Spinal cord (tissue), 9 donors: ENCODE measurements at regions not wholly inside any gene's neighbourhood (a gene's known extent, or its start where the extent isn't known, plus 50 kb on each side); places are given as distances from the start of the nearest gene placed in this dataset.
"Not testable (repeated sequence)": the region's sequence is repeated elsewhere in the genome, so short reads cannot be mapped to it uniquely, and the experiment has no call there.

ENCODE experiments used
- DNase-seq, 6 donors: peaks; one replicate each; pipeline versions ENCODE4 v3.0.0 to v3.0.0-alpha.2; 2013 to 2015; ENCODE audit warnings: low spot score in 6 of 6, low read depth in 4 of 6
- H3K27ac ChIP-seq: one replicate; pipeline ENCODE4 v1.5.1; 2013; ENCODE audit warnings: low read depth, low read length, control low read depth
- H3K27me3 ChIP-seq: one replicate; pipeline ENCODE4 v1.6.1; 2013; ENCODE audit warnings: low read length; ENCODE audit not compliant: control insufficient read depth, insufficient read depth
- H3K36me3 ChIP-seq: one replicate; pipeline ENCODE4 v1.6.1; 2013; ENCODE audit warnings: low read length; ENCODE audit not compliant: control insufficient read depth, insufficient read depth
- H3K4me1 ChIP-seq: one replicate; pipeline ENCODE4 v1.6.1; 2013; ENCODE audit warnings: low read length; ENCODE audit not compliant: control insufficient read depth, insufficient read depth
- H3K4me3 ChIP-seq: one replicate; pipeline ENCODE4 v1.5.1; 2013; ENCODE audit warnings: low read depth, low read length, control low read depth
- H3K9me3 ChIP-seq: one replicate; pipeline ENCODE4 v1.6.1; 2013; ENCODE audit warnings: low read length; ENCODE audit not compliant: control insufficient read depth, insufficient read depth
- WGBS: methylation state at CpG from one replicate; pipeline ENCODE4 v1.1.5; 2013; ENCODE audit warnings: missing lambda C conversion rate; ENCODE audit not compliant: insufficient coverage; 5-methylcytosine and 5-hydroxymethylcytosine counted together
- donor health status: healthy.

DNA sequence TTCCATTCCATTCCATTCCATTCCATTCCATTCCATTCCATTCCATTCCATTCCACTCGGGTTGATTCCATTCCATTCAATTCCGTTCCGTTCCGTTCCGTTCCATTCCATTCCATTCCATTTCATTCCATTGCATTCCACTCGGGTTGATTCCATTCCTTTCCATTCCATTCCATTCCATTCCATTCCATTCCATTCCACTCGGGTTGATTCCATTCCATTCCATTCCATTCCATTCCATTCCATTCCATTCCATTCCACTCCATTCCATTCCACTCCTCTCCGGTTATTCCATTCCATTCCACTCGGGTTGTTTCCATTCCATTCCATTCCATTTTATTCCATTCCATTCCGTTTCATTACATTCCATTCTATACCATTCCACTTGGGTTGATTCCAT is 151.0 kb downstream of the CWH43 start:
- not testable (repeated sequence) for H3K4me1 ChIP-seq, H3K27ac ChIP-seq, H3K27me3 ChIP-seq, H3K36me3 ChIP-seq, H3K9me3 ChIP-seq, H3K4me3 ChIP-seq, DNase-seq
- 75% methylated on average over 1 of the region's 10 CpGs for WGBS

DNA sequence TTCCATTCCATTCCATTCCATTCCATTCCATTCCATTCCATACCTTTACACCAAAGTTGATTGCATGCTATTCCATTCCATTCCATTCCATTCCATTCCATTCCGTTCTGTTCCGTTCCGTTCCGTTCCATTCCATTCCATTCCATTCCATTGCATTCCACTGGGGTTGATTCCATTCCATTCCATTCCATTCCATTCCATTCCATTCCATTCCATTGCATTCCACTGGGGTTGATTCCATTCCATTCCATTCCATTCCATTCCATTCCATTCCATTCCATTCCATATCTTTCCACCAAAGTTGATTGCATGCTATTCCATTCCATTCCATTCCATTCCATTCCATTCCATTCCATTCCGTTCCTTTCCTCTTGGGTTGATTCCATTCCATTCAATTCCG is 151.9 kb downstream of the CWH43 start:
- H3K27me3 ChIP-seq, H3K4me3 ChIP-seq, H3K9me3 ChIP-seq, H3K4me1 ChIP-seq, H3K27ac ChIP-seq, H3K36me3 ChIP-seq, DNase-seq: not testable (repeated sequence)
- 75% methylated on average over 4 of the region's 6 CpGs for WGBS

DNA sequence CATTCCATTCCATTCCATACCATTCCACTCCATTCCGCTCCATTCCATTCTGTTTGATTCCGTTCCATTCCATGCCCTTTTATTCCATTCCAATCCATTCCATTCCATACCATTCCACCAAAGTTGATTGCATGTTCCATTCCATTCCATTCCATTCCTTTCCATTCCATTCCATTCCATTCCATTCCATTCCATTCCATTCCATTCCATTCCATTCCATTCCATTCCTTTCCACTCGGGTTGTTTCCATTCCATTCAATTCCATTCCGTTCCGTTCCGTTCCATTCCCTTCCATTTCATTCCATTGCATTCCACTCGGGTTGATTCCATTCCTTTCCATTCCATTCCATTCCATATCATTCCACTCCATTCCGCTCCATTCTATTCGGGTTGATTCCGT is 152.7 kb downstream of the CWH43 start:
- no CpG with 5 or more reads among the region's 10 CpGs for WGBS
- H3K9me3 ChIP-seq, H3K27ac ChIP-seq, H3K4me1 ChIP-seq, DNase-seq, H3K27me3 ChIP-seq, H3K4me3 ChIP-seq, H3K36me3 ChIP-seq: not testable (repeated sequence)

DNA sequence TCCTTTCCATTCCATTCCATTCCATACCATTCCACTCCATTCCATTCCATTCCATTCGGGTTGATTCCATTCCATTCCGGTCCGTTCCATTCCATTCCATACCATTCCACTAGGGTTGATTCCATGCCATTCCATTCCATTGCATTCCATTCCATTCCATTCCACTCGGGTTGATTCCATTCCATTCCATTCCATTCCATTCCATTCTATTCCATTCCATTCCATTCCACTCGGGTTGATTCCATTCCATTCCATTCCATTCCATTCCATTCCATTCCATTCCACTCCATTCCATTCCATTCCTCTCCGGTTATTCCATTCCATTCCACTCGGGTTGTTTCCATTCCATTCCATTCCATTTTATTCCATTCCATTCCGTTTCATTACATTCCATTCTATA is 153.4 kb downstream of the CWH43 start:
- not testable (repeated sequence) for H3K27me3 ChIP-seq, H3K9me3 ChIP-seq, H3K4me1 ChIP-seq, H3K27ac ChIP-seq, H3K36me3 ChIP-seq, H3K4me3 ChIP-seq, DNase-seq
- 68% methylated on average over 3 of the region's 8 CpGs for WGBS

DNA sequence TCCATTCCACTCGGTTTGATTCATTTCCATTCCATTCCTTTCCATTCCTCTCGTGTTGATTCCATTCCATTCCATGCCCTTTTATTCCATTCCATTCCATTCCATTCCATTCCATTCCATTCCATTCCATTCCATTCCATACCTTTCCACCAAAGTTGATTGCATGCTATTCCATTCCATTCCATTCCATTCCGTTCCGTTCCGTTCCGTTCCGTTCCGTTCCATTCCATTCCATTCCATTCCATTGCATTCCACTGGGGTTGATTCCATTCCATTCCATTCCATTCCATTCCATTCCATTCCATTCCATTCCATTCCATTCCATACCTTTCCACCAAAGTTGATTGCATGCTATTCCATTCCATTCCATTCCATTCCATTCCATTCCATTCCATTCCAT is 154.3 kb downstream of the CWH43 start:
- not testable (repeated sequence) for H3K9me3 ChIP-seq, H3K36me3 ChIP-seq, DNase-seq, H3K27ac ChIP-seq, H3K4me1 ChIP-seq, H3K4me3 ChIP-seq, H3K27me3 ChIP-seq
- no CpG with 5 or more reads among the region's 8 CpGs for WGBS

DNA sequence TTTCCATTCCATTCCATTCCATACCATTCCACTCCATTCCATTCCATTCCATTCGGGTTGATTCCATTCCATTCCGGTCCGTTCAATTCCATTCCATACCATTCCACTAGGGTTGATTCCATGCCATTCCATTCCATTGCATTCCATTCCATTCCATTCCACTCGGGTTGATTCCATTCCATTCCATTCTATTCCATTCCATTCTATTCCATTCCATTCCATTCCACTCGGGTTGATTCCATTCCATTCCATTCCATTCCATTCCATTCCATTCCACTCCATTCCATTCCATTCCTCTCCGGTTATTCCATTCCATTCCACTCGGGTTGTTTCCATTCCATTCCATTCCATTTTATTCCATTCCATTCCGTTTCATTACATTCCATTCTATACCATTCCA is 155.9 kb downstream of the CWH43 start:
- H3K9me3 ChIP-seq, DNase-seq: not testable (repeated sequence)
- WGBS = 95% methylated on average over 4 of the region's 8 CpGs

DNA sequence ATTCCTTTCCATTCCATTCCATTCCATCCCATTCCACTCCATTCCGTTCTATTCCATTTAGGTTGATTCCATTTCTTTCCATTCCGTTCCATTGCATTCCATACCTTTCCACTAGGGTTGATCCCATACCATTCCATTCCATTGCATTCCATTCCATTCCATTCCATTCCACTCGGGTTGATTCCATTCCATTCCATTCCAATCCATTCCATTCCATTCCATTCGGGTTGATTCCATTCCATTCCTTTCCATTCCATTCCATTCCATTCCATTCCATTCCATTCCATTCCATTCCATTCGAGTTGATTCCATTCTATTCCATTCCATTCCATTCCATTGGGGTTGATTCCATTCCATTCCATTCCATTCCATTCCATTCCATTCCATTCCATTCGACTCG is 161.1 kb downstream of the CWH43 start:
- H3K27ac ChIP-seq, H3K4me1 ChIP-seq, H3K36me3 ChIP-seq, H3K4me3 ChIP-seq, H3K27me3 ChIP-seq, DNase-seq: not testable (repeated sequence)
- H3K9me3 ChIP-seq = peaks cover 15% of the 10 kb centered on the region
- 64% methylated on average over 7 of the region's 7 CpGs for WGBS

More for the DNA sequence above, 155.9 kb downstream of the CWH43 start:
- H3K36me3 ChIP-seq, H3K4me1 ChIP-seq, H3K27ac ChIP-seq, H3K4me3 ChIP-seq, H3K27me3 ChIP-seq: not testable (repeated sequence)

DNA sequence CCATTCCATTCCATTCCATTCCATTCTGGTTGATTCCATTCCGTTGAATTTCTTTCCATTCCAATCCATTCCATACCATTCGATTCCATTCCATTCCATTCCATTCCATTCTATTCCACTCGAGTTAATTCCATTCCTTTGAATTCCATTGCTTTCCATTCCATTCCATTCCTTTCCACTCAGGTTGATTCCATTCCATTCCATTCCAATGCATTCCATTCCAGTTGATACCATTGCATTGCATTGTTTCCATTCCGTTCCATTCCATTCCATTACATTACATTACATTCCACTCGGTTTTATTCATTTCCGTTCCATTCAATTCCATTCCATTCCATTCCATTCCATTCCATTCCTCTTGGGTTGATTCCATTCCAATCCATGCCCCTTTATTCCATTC is 161.5 kb downstream of the CWH43 start:
- not testable (repeated sequence) for H3K36me3 ChIP-seq, H3K4me1 ChIP-seq, H3K4me3 ChIP-seq, DNase-seq, H3K27ac ChIP-seq, H3K27me3 ChIP-seq
- 75% methylated on average over 6 of the region's 6 CpGs for WGBS
- H3K9me3 ChIP-seq = peaks cover 15% of the 10 kb centered on the region

DNA sequence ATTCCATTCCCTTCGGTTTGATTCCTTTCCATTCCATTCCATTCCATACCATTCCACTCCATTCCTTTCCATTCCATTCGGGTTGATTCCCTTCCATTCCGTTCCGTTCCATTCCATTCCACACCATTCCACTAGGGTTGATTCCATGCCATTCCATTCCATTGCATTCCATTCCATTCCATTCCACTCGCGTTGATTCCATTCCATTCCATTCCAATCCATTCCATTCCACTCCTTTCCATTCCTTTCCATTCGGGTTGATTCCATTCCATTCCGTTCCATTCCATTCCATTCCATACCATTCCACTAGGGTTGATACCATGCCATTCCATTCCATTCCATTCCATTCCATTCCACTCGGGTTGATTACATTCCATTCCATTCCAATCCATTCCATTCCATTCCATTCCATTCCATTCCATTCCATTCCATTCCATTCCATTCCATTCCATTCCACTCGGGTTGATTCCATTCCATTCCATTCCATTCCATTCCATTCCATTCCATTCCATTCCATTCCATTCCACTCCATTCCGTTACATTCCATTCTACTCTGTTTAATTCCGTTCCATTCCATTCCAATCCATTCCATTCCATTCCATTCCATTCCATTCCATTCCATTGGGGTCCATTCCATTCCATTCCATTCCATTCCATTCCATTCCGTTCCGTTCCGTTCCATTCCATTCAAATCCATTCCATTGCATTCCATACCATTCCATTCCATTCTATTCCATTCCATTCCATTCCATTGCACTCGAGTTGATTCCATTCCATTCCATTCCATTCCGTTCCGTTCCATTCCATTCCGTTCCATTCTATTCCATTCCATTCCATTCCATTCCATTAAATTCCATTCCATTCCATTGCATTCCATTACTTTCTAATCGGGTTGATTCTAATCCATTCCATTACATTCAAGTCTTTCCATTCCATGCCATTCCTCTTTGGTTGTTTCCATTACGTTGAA is 163.2 kb downstream of the CWH43 start:
- peak; percentile 56 to 93 (median 76) for DNase-seq

DNA sequence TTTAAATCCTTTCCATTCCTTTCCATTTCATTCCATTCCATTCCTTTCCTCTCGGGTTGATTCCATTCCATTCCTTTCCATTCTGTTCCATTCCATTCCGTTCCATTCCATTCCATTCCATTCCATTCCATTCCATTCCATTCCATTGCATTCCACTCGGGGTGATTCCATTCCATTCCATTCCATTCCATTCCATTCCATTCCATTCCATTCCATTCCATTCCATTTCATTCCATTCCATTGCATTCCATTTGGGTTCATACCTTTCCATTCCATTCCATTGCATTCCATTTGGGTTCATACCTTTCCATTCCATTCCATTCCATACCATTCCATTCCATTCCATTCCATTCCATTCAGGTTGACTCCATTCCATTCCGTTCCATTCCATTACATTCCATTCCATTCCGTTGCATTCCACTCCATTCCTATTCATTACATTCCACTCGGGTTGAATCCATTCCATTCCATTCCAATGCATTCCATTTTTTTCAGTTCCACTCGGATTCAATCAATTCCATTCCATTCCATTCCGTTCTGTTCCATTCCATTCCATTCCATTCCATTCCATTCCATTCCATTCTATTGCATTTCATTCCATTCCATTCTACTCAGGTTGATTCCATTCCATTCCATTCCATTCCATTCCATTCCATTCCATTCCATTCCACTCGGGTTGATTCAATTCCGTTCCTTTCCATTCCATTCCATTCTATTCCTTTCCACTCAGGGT is 164.4 kb downstream of the CWH43 start:
- not testable (repeated sequence) for H3K27ac ChIP-seq, H3K4me1 ChIP-seq, H3K4me3 ChIP-seq, H3K27me3 ChIP-seq, H3K36me3 ChIP-seq
- peaks cover 20% of the 10 kb centered on the region for H3K9me3 ChIP-seq
- WGBS = 62% methylated on average over 10 of the region's 10 CpGs
- DNase-seq = peak in 1 of 6 donors; percentile 6

More for the DNA sequence above, 163.2 kb downstream of the CWH43 start:
- H3K27me3 ChIP-seq, H3K36me3 ChIP-seq, H3K27ac ChIP-seq, H3K4me3 ChIP-seq, H3K4me1 ChIP-seq: not testable (repeated sequence)
- peaks cover 19% of the 10 kb centered on the region for H3K9me3 ChIP-seq
- 60% methylated on average over 21 of the region's 21 CpGs for WGBS
